ENCODE measurements at regions not wholly inside any gene's neighbourhood (a gene's known extent, or its start where the extent isn't known, plus 50 kb on each side); places are given as distances from the start of the nearest gene placed in this dataset.
"Not testable (repeated sequence)": the region's sequence is repeated elsewhere in the genome, so short reads cannot be mapped to it uniquely, and the experiment has no call there.

DNA sequence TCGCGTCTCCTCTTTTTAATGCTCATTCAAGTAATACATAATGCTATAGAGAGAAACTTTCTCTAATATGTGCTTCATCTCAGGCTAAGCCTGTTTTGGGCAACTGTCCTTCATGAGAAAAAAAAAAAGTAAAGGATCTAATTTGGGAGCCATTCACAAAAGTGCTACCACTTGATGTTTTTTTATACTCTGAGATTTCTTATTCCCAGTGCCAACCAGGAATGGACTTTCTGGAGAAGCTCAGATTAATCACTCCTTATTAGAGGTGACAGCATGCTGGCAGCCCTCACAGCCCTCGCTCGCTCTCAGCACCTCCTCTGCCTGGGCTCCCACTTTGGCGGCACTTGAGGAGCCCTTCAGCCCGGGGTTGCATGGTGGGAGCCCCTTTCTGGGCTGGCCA, 51.9 kb upstream of the CLEC6A start:
- TF ChIP-seq, protein P1, sequence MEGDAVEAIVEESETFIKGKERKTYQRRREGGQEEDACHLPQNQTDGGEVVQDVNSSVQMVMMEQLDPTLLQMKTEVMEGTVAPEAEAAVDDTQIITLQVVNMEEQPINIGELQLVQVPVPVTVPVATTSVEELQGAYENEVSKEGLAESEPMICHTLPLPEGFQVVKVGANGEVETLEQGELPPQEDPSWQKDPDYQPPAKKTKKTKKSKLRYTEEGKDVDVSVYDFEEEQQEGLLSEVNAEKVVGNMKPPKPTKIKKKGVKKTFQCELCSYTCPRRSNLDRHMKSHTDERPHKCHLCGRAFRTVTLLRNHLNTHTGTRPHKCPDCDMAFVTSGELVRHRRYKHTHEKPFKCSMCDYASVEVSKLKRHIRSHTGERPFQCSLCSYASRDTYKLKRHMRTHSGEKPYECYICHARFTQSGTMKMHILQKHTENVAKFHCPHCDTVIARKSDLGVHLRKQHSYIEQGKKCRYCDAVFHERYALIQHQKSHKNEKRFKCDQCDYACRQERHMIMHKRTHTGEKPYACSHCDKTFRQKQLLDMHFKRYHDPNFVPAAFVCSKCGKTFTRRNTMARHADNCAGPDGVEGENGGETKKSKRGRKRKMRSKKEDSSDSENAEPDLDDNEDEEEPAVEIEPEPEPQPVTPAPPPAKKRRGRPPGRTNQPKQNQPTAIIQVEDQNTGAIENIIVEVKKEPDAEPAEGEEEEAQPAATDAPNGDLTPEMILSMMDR (IDR thresholded peaks at IDR 0.05): not testable (repeated sequence)
- not testable (repeated sequence) for TF ChIP-seq POLR2AphosphoS5, TCF7L2 (IDR thresholded peaks at IDR 0.05; ENCODE audit: low read depth, low read length)
